Retina (tissue), 1 donor: ENCODE measurements at regions not wholly inside any gene's neighbourhood (a gene's known extent, or its start where the extent isn't known, plus 50 kb on each side); places are given as distances from the start of the nearest gene placed in this dataset.

Experiments used
- DNase-seq: peaks from one replicate; pipeline ENCODE4 v3.0.0-alpha.2; 2016

- DNase-seq, result no peak
Observed at GRCh38 chr6:170025935-170026750, 264.7 kb downstream of the DLL1 start.

GRCh38 chr6:170025341-170025911 lies 265.5 kb downstream of the DLL1 start:
- DNase-seq, result no peak

- no peak for DNase-seq
Observed at GRCh38 chr6:170024940-170025339, 265.9 kb downstream of the DLL1 start.

- DNase-seq, result no peak
Observed at GRCh38 chr6:170023620-170024521, 267.0 kb downstream of the DLL1 start.

- DNase-seq, result peak; percentile 63
Observed at GRCh38 chr6:170022827-170023619, 267.9 kb downstream of the DLL1 start.

- DNase-seq, result no peak
Observed at GRCh38 chr6:170022291-170022722, 268.6 kb downstream of the DLL1 start.

- DNase-seq, result no peak
Observed at GRCh38 chr6:170021579-170021978, 269.3 kb downstream of the DLL1 start.

- DNase-seq, result no peak
Observed at GRCh38 chr6:170019818-170020583, 268.6 kb downstream of the ERMARD start.

GRCh38 chr6:170018936-170019817 lies 267.8 kb downstream of the ERMARD start:
- DNase-seq, result no peak

- DNase-seq, result no peak
Observed at GRCh38 chr6:170018422-170018935, 267.1 kb downstream of the ERMARD start.

- DNase-seq, result no peak
Observed at GRCh38 chr6:170017603-170018320, 266.3 kb downstream of the ERMARD start.

- no peak for DNase-seq
Observed at GRCh38 chr6:170013815-170014214, 262.4 kb downstream of the ERMARD start.

- no peak for DNase-seq
Observed at GRCh38 chr6:170012037-170012330, 260.6 kb downstream of the ERMARD start.

GRCh38 chr6:170011204-170012036 lies 260.0 kb downstream of the ERMARD start:
- peak; percentile 45 for DNase-seq

GRCh38 chr6:170010665-170011203 lies 259.3 kb downstream of the ERMARD start:
- peak; percentile 39 for DNase-seq

- DNase-seq, result no peak
Observed at GRCh38 chr6:170008294-170008785, 256.9 kb downstream of the ERMARD start.

- DNase-seq, result peak; percentile 72
Observed at GRCh38 chr6:170007468-170008293, 256.3 kb downstream of the ERMARD start.
